ENCODE measurements at regions not wholly inside any gene's neighbourhood (a gene's known extent, or its start where the extent isn't known, plus 50 kb on each side); places are given as distances from the start of the nearest gene placed in this dataset.

DNA sequence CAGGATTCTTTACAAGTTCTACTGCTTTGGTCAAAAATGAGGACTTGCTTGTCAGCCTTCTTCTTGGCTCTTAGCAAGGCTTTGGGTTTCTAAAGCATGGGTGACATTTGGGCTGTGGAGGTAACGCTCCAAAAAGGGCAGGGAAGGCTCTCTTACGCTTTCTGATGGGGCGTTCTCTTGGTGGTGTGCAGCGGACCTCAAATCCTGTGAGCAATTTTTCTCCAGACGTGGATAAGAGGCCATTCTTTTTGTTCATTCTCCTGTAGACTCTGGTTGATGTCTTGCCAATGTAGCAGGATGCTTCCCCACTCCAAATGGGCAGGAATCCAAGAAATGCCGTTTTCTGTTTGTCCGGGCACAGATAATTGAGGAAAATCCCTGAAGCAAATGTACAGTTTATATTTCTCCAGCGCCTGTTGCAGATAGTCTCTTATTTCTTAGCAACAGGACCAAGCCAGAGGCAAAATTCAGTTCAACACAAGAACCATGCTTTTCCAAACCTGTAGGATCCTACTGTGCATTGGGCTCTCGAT lies 138.4 kb upstream of the NFE2L3 start:
- H3K4me3 ChIP-seq (ENCODE audit: low read depth, low read length): no peak overlapping the region
- TF ChIP-seq, protein P1, sequence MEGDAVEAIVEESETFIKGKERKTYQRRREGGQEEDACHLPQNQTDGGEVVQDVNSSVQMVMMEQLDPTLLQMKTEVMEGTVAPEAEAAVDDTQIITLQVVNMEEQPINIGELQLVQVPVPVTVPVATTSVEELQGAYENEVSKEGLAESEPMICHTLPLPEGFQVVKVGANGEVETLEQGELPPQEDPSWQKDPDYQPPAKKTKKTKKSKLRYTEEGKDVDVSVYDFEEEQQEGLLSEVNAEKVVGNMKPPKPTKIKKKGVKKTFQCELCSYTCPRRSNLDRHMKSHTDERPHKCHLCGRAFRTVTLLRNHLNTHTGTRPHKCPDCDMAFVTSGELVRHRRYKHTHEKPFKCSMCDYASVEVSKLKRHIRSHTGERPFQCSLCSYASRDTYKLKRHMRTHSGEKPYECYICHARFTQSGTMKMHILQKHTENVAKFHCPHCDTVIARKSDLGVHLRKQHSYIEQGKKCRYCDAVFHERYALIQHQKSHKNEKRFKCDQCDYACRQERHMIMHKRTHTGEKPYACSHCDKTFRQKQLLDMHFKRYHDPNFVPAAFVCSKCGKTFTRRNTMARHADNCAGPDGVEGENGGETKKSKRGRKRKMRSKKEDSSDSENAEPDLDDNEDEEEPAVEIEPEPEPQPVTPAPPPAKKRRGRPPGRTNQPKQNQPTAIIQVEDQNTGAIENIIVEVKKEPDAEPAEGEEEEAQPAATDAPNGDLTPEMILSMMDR (conservative IDR thresholded peaks at IDR 0.05; ENCODE audit: low read depth, low read length): no peak
- DNase-seq (ENCODE audit: low read depth): no peak

DNA sequence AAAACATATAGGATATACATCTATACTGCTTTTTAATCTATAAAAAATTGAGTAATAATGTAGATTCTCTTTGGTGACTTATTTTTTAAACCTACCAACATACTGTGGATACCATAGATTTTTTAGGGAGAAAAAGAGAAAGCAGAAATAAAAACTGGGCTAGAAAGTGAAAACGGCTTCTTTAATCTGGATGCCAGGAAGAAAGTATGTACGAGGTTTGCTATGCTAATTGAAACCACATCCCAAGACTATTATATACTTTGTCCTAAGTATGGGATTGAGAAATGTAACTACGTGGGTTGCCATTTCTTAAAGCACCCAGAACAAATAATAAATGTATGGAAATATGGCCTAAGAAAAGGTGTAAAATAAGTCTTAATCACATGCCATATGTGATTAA lies 129.0 kb upstream of the NFE2L3 start:
- no peak overlapping the region for H3K4me3 ChIP-seq (ENCODE audit: low read depth, low read length)
- DNase-seq (ENCODE audit: low read depth): no peak
- TF ChIP-seq, protein P1 (conservative IDR thresholded peaks at IDR 0.05; ENCODE audit: low read depth, low read length): no peak

DNA sequence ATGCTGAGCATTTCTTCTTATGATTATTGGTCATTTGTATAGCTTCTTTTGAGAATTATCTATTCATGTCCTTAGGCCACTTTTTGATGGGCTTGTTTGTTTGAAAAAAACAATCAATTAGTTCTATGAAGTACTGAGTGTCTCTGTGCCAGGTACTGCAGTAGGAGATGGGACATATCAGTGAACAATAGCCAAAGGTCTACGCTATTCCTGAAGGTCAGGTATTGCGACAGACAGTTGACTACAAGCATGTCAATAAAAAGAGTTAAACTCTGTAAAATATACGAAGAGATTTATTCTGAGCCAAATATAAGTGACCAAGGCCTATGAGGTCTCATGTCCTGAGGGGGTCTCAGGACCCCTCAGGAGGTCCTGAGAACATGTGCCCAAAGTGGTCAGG lies 122.1 kb upstream of the NFE2L3 start:
- DNase-seq (ENCODE audit: low read depth): no peak
- H3K4me3 ChIP-seq (ENCODE audit: low read depth, low read length): no peak overlapping the region
- TF ChIP-seq, protein P1 (conservative IDR thresholded peaks at IDR 0.05; ENCODE audit: low read depth, low read length): no peak

DNA sequence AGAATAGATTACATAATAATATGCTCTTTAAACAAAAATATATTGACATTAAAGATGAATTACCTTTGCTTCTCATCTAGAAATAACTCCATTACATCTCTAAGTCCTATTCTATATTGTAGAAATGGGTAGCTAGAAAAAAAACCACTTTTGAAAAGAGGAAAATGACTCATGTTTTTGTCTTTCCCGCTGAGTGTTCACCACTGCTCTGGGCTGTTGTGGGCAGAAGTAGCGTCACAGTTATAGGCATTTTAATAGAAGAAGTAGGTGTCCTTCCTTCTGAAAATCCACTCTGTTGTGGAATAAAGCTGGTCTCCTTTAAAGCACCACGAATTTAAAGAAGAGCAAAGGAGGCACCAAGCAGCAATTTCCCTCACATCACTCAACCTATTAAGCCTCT lies 117.6 kb upstream of the NFE2L3 start:
- DNase-seq (ENCODE audit: low read depth): no peak
- TF ChIP-seq, protein P1 (conservative IDR thresholded peaks at IDR 0.05; ENCODE audit: low read depth, low read length): no peak

DNA sequence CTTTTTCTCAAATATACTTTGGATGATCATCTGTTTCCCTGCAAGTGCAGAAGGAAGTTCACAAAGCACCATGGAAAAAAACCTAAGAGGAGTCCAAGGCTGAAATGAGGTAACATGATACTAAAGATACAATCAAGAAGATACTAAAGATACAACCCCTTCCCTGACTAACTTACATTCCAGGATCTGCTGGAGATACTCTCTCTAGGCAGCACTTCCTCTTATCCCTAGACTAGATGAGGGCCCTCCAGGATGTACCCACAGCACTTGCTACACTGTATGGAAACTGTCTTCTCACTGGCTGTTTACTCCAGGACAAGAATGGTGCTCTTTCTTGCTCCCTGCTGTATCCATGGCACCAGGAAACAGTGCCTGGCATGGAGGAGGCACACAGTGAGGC lies 116.4 kb upstream of the NFE2L3 start:
- no peak for DNase-seq (ENCODE audit: low read depth)
- TF ChIP-seq, protein P1 (conservative IDR thresholded peaks at IDR 0.05; ENCODE audit: low read depth, low read length): no peak
- H3K4me3 ChIP-seq (ENCODE audit: low read depth, low read length): no peak overlapping the region

More for the DNA sequence above, 117.6 kb upstream of the NFE2L3 start:
- no peak overlapping the region for H3K4me3 ChIP-seq (ENCODE audit: low read depth, low read length)

DNA sequence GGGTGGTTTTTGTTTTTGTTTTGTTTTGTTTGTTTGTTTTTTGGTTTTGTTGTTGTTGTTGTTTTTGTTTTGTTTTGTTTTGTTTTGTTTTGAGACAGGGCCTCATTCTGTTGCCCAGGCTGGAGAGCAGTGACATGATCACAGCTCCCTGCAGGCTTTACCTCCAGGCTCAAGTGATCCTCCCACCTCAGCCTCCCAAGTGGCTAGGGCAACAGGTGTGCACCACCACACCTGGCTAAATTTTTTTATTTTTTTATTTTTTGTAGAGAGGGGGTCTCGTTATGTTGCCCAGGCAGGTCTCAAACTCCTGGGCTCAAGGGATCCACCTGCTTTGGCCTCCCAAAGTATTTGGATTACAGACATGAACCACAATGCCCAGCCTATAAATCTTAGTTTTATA lies 115.9 kb upstream of the NFE2L3 start:
- TF ChIP-seq, protein P1 (conservative IDR thresholded peaks at IDR 0.05; ENCODE audit: low read depth, low read length): no peak
- no peak overlapping the region for H3K4me3 ChIP-seq (ENCODE audit: low read depth, low read length)
- DNase-seq (ENCODE audit: low read depth): no peak

DNA sequence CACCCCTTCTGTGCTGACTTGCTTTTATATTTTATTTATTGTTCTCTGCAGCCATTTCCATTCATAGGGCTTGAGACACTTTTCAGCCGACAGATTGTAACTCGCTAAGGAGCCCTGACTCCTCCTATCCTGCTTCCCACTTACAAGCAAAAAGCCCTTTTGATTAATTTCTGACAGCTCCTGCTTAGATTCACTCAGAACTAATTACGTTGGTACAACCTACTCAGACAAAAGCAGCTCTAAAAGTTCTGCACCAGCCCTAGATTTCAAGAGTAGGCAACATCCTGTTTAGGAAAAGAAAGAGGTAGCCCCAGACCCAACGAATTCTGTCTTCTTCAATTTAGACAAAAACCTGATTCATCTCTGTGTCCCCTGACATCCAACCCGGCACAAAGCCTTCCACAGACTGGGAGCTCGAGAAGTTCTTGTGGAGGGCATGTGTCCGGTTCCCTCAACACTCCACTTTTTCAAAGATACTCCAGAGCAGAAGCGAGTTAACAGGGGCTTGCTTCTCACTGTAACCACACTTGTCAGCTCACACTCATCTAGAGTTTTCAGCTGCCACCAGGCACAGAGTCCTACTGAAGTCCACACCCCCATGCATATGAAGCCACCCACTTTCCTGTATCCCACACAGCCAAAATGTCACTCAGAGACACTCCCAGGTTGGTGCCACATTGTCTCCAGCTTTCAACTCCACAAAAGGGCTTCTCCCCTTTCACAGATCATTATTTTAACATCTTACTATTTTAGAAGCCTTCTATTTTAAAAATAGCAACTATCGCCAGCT lies 113.6 kb upstream of the NFE2L3 start:
- no peak for DNase-seq (ENCODE audit: low read depth)
- H3K4me3 ChIP-seq (ENCODE audit: low read depth, low read length): no peak overlapping the region
- TF ChIP-seq, protein P1 (conservative IDR thresholded peaks at IDR 0.05; ENCODE audit: low read depth, low read length): no peak

Data from choroid plexus epithelial cell (primary cell).